ENCODE measurements at regions not wholly inside any gene's neighbourhood (a gene's known extent, or its start where the extent isn't known, plus 50 kb on each side); places are given as distances from the start of the nearest gene placed in this dataset.
"Not testable (repeated sequence)": the region's sequence is repeated elsewhere in the genome, so short reads cannot be mapped to it uniquely, and the experiment has no call there.

DNA sequence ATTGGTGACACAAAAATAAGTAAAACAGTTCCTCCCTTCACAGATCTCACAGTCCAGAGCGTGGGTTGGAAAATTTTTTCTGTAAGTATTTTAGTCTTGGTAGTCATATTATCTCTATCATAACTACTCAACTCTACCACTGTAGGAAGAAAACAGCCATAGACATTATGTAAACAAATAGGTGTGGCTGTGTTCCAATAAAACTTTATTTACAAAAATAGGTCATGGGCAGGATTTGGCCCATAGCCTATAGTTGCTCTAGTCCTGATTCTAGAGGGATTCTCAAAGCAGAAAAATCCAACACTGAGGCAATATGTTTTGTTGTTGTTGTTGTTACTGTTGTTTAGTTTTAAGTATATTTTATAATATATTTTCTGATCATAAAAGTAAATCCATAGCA is 206.1 kb upstream of the GADL1 start:
- DNase-seq (ENCODE audit: low read depth) = no peak

GRCh38 chr3:31101285-31101684 is 206.8 kb upstream of the GADL1 start:
- not testable (repeated sequence) for DNase-seq (ENCODE audit: low read depth)

- no peak for DNase-seq (ENCODE audit: low read depth)
Measured at GRCh38 chr3:31102196-31102879, 207.9 kb upstream of the GADL1 start.

GRCh38 chr3:31103181-31103580 is 208.7 kb upstream of the GADL1 start:
- DNase-seq (ENCODE audit: low read depth) = no peak

DNA sequence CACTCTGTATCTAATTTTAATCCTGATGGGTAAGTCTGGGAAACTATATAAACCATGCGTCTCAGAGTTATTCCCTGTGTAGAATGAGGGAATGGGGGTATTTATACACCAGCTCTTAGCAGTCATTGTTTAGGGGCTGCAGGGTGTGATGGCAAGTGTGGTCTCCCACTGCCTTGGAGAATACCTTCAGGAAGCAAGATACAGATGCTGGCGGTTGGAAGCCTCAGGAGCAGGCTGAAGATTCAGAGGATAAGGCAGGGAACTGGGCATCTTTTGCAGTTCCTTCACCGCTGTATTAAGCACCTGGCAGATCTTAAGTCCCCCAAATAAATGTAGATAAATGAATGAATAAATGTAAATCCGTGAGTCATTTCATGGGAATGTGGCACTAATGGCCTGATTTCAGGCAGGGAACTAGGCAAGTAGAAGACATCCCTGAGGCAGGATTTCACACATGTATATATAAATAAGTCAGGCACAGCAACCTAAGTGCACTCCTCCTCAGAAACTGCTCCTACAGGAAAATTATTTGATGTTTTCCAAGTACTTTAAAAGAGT is 209.2 kb upstream of the GADL1 start:
- DNase-seq (ENCODE audit: low read depth) = no peak

DNA sequence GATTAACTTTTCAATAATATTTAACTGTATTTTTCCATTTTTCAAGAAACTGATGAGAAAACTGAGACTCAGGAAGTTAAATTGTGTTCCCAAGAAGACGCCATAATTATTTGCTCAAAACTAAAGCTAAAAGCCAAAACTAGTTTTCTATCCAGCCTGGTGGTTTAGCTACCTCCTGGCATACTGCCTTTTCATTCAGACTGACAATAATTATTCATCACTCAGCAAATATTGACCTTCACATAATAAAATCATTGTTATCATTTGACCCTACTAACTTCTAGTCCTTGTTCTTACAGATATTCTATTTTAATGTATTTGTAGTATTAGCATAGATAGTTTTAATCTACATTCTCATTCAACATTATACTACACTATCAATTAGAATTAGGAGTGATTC is 210.6 kb upstream of the GADL1 start:
- no peak for DNase-seq (ENCODE audit: low read depth)

DNA sequence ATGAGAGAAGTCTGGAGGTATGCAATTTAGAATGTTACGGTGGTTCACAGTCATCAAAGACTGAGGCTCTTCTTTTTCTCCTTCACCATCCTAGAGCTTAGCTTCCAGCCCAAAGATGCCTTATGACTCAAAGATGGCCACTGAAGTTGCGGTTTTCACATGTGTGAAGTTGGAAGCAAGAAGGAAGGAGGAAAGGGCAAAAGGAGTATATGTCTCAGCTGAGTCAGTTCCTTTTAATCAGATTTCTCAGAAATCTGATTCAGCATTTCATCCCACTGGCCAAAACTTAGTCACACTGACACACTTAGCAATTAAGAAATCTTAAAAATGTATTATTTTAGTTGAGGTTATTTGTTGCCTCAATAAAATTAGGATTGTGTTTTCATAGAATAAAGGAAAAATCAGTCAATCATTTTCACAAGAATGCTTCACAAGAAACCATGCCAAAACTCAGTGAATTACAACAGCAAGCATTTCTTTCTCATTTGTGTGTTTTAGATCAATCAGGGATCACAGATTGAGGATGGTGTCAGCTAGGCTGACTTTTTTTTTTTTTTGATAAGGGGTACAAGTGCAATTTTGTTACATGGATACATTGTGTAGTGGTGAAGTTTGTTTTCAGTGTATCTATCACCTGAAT is 211.1 kb upstream of the GADL1 start:
- no peak for DNase-seq (ENCODE audit: low read depth)

GRCh38 chr3:31106204-31106603 is 211.7 kb upstream of the GADL1 start:
- DNase-seq (ENCODE audit: low read depth) = no peak

DNA sequence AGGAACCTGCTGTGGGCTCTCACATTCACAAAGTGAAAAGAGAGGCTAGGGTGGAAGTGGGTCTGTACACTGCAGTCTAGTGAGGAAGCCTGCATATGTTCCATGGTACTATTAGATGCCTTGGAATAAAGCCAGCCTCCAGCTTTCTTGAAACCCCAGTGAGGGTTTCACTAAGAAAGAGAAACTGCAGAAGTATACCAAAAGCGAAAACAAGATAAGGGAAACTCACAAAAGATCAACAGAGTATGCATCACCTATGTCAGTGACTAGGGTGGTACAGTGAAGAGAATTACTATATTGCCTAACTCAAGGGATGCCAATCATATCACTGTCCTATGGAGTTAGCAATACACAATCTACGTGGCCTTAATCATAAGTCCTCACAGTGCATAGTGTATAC is 212.5 kb upstream of the GADL1 start:
- no peak for DNase-seq (ENCODE audit: low read depth)

DNA sequence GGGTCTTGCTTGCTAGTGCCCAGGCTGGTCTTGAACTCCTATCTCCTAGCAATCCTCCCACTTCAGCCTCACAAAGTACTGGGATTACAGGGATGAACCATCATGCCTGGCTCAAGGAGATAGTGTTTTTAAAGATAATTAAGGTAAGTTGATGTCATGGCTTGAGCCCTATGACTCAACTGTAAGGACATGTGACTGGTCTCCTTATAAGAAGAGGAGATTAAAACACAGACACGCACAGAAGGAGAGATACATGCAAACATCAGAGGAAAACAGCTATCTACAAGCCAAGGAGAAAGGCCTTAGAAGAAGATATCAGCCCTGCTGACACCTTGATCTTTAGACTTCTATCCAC is 220.4 kb upstream of the GADL1 start:
- DNase-seq (ENCODE audit: low read depth) = no peak

GRCh38 chr3:31115531-31115930 is 221.1 kb upstream of the GADL1 start:
- not testable (repeated sequence) for DNase-seq (ENCODE audit: low read depth)

DNA sequence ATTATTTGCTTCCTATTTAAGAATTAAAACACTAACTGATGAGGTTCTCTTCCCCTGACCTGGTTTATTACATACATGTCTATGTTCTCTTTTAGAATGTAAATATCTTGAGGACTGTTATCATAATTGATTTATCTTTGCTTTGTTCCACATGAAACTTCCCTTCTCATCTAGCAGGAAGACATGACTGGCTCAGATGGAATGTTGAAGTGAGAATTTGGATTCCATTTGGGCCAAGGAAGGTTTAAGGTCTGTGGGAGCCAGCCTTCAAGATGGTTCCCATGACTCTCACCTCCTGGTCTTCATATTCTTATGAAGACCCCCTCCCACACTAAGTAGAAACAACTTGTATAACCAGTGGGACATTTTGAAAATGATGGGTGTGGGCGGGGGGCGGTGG is 222.2 kb upstream of the GADL1 start:
- no peak for DNase-seq (ENCODE audit: low read depth)

DNA sequence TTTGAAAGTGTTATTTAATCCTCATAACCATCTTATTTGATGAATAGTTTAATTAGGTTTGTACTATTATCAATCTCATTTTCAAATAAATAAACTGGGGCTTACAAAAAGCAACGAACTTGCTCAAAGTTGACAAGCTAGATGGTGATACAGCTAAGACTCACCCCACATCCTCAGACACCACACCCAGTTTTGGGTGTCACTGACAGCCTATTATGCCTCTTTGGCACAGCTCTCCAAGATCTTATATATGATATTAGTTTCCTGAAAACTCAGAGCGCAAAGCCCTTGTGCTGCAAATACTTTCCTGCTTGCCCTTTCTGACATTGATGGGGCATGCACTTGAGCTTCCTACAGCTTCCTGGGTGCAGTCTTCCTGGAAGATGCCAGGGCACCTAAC is 223.4 kb upstream of the GADL1 start:
- no peak for DNase-seq (ENCODE audit: low read depth)

GRCh38 chr3:31124373-31124772 is 229.9 kb upstream of the GADL1 start:
- DNase-seq (ENCODE audit: low read depth) = no peak

DNA sequence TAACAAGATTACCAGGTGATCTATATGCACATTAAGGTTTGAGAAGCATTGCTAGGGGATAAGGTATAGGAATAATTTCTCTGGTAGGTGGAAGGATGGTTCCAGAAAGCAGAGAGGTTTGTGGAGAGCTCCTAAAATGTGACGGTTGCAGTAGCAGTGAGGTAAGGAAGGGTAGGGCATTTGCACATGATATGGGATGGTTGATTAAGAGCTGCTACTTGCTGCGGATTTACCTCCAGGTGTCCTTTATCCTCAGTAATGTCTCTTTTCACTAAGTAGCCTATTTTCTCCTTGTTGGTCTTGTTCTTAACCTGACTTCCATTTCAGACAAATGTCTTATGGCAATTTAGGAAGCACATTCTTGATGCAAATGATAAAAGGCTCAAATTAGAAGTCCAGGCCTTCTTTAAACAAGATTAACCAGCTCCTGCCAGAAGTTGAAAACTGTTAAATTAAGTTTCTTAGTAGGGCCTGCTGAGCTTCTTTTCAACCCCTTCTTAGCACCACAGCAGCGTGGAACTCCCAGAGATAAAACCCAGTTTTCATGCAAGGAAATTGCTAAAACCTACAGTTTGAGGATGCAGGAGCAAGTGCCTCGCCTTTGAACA is 231.1 kb upstream of the GADL1 start:
- DNase-seq (ENCODE audit: low read depth) = no peak

GRCh38 chr3:31129241-31129640 is 234.8 kb upstream of the GADL1 start:
- DNase-seq (ENCODE audit: low read depth) = no peak

GRCh38 chr3:31132132-31132769 is 237.8 kb upstream of the GADL1 start:
- no peak for DNase-seq (ENCODE audit: low read depth)

DNA sequence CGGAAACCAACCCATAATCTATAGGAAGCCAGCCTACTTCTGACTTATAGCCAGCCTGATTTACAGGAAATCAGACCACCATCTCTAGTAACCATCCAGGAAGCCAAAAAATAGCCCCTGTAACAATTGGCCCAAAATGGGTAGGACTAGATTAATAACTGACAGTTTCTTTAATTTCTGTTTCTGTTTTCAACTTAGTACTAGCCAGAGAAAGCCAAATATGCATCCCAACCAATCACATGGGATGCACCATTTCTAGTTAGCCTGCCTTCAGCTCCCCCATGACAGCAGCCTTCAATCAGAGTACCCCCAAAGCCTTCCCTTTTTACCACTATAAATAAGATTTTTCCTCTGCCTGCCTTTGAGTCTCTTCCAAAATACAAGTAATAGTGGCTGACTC is 239.1 kb upstream of the GADL1 start:
- DNase-seq (ENCODE audit: low read depth) = no peak

- no peak for DNase-seq (ENCODE audit: low read depth)
Measured at GRCh38 chr3:31135546-31135945, 241.1 kb upstream of the GADL1 start.

GRCh38 chr3:31137718-31138465 is 243.4 kb upstream of the GADL1 start:
- no peak for DNase-seq (ENCODE audit: low read depth)

- DNase-seq (ENCODE audit: low read depth) = no peak
Measured at GRCh38 chr3:31140470-31140869, 246.0 kb upstream of the GADL1 start.

GRCh38 chr3:31142139-31142538 is 247.7 kb upstream of the GADL1 start:
- no peak for DNase-seq (ENCODE audit: low read depth)

All from stimulated activated CD8-positive, alpha-beta memory T cell treated with anti-CD3 and anti-CD28 coated beads, Interleukin-7, amount 100 ng/mL, for 24 hours (primary cell).